ENCODE measurements at regions not wholly inside any gene's neighbourhood (a gene's known extent, or its start where the extent isn't known, plus 50 kb on each side); places are given as distances from the start of the nearest gene placed in this dataset.

DNA sequence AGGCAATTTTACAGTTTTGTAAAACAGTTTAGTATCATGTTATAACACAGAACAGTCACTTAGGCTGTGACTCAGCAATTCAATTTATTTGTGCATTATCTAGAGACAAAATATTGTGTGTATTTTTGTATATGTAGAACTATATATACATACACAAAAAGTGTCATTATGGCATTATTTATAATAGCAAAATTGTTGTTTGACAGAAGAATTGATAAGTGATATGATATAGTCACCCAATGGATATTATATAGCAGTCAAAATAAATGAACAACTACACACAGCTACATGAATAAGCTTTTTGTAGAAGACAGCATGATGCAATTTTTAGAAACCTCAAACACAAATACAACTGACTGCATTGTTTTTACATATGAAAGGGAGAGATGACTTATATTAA lies 334.0 kb downstream of the TRIB2 start:
- no peak for TF ChIP-seq ZFX (IDR thresholded peaks at IDR 0.05)
- TF ChIP-seq, protein P1, sequence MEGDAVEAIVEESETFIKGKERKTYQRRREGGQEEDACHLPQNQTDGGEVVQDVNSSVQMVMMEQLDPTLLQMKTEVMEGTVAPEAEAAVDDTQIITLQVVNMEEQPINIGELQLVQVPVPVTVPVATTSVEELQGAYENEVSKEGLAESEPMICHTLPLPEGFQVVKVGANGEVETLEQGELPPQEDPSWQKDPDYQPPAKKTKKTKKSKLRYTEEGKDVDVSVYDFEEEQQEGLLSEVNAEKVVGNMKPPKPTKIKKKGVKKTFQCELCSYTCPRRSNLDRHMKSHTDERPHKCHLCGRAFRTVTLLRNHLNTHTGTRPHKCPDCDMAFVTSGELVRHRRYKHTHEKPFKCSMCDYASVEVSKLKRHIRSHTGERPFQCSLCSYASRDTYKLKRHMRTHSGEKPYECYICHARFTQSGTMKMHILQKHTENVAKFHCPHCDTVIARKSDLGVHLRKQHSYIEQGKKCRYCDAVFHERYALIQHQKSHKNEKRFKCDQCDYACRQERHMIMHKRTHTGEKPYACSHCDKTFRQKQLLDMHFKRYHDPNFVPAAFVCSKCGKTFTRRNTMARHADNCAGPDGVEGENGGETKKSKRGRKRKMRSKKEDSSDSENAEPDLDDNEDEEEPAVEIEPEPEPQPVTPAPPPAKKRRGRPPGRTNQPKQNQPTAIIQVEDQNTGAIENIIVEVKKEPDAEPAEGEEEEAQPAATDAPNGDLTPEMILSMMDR (conservative IDR thresholded peaks at IDR 0.05) = no peak
- H3K27ac ChIP-seq = no peak overlapping the region

DNA sequence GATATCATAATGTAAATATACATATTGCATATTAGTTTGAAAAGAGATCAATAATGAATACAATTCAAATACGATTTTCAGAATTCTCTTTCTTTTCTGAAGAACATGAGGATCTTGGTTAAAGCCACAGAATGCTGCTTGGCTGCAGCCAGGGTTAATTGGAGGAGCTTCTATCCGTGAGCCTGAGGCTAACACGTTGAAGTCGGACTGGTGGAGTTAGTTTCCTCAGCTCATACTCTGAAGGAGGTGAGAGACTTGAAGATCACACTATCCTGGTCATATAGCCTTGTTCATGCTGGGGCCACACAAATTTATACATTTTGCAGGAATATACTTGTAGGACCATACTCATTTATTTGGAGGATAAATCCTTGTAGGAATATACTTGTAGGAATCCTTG lies 335.8 kb downstream of the TRIB2 start:
- no peak overlapping the region for H3K27ac ChIP-seq
- TF ChIP-seq, protein P1 (conservative IDR thresholded peaks at IDR 0.05) = no peak
- no peak for TF ChIP-seq ZFX (IDR thresholded peaks at IDR 0.05)

DNA sequence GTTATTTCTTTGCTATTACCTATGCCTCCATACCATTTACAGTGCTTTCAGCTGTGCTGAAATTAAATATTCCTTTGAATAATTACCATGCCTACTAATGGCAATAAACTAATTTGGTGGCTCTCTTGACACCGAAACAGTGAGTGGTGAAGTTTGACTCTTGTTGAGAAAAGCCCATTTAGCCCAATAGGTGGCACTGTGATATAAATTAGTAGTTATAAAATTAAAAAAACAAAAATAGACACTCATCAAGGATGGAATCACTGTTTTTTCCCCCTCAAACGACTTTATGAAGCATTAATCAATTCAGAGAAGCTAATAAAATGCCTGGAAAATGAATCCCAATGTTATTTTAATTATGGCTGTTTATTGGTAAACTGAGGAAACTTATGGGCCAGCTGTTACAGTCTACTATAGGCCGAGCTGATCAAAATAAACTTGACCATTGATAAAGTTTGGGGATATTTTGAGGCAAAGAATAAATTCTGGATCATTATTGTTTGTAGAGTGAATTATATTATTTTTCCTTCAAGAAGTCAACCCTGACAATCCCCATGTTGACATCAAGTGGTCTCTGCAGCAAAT lies 339.6 kb downstream of the TRIB2 start:
- H3K27ac ChIP-seq = no peak overlapping the region
- TF ChIP-seq, protein P1 (conservative IDR thresholded peaks at IDR 0.05) = peak; percentile 76
- TF ChIP-seq ZFX (IDR thresholded peaks at IDR 0.05) = no peak

DNA sequence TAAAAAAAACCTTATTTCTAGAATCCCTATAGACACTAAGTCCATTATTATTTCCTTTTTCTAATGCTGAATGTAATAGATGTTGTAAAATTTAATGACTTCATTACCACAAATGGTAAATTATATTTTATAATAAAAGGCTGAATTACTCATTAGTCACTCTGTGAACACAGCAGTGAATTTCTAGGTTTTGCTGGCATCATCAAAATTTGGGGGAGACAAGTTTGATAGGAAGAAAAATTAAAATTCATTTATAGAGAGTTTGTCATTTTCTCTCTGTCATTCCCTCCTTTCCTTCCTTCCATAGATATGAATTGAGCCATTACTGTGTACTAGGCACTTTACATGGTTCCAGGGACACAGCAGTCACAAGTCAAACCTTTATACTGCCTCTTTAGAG lies 340.9 kb downstream of the TRIB2 start:
- no peak overlapping the region for H3K27ac ChIP-seq

DNA sequence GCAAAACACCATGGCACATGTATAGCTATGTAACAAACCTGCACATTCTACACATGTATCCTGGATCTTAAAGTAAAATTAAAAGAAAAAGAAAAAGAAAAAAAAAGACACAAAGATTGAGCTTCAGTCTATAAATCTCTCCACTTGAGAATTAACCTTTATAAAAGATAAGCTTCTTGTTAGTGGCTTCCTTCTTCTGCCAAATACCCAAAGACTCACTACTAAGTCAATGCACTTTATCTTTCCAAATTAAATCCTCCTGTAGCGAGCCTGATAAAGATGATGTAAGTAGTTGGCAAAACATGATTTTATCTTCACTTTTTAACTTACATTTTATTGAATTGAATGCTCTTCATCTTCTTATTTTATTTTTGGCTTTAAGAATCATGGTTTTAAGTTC lies 349.9 kb downstream of the TRIB2 start:
- H3K27ac ChIP-seq = no peak overlapping the region
- TF ChIP-seq, protein P1 (conservative IDR thresholded peaks at IDR 0.05) = no peak
- no peak for TF ChIP-seq ZFX (IDR thresholded peaks at IDR 0.05)

More for the DNA sequence above, 340.9 kb downstream of the TRIB2 start:
- TF ChIP-seq ZFX (IDR thresholded peaks at IDR 0.05) = no peak
- TF ChIP-seq, protein P1 (conservative IDR thresholded peaks at IDR 0.05) = no peak

DNA sequence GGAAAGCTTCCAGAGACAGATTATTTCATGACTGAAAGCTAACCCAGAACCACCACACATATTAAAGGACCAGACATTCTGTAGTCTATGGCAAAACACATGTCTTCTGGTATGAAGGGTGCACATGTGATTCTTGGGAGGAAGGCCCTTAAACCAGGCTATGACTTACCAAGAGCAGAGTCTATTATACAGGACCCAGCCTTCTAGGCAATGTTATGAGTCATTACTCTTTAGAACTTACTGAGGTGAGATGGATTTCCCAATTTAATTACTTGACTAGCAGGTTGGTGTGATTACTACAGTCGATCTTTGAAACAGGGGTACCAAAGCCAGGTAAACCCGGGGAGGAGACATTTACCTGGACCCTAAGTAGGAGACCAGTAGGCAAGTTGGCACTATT lies 350.8 kb downstream of the TRIB2 start:
- TF ChIP-seq, protein P1 (conservative IDR thresholded peaks at IDR 0.05) = no peak
- H3K27ac ChIP-seq = no peak overlapping the region

DNA sequence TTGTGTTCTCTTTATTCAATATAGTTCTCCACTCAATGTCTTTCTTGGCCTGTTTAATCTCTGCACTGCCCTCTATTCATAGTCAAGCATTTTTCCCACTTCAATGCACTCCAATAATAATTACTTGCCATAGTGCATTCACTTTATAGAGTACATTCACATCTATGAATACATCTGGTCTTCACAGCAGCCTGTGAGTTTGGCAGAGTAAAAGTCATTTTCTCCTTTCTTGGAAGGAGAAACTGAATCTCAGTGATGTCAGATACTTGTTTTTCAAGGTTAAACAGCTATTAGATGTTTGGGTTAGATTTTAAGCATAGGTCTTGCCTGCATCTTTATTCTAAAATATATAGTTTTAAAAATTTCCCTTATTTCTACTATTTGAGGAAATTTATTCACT lies 373.2 kb downstream of the TRIB2 start:
- TF ChIP-seq, protein P1 (conservative IDR thresholded peaks at IDR 0.05) = no peak
- no peak for TF ChIP-seq ZFX (IDR thresholded peaks at IDR 0.05)
- no peak overlapping the region for H3K27ac ChIP-seq

Measured in C4-2B (cell line).